H1 (cell line): ENCODE measurements at regions not wholly inside any gene's neighbourhood (a gene's known extent, or its start where the extent isn't known, plus 50 kb on each side); places are given as distances from the start of the nearest gene placed in this dataset.

ENCODE experiments used
- CTCF ChIA-PET: fragments of 300-600 bp; sonication (Branson Sonifier 250); formaldehyde crosslinking; loops from one replicate; lab custom pipeline; 2021; ENCODE audit not compliant: partially characterized antibody; lab: Charles Lee
- POLR2A ChIA-PET: fragments of 300-600 bp; sonication (Branson Sonifier 250); formaldehyde crosslinking; loops from one replicate; lab custom pipeline; 2021; ENCODE audit warnings: inconsistent platforms; ENCODE audit not compliant: partially characterized antibody; lab: Charles Lee
- DNase-seq, 2 experiments: peaks; one replicate each; pipeline versions ENCODE4 v3.0.0 to v3.0.0-alpha.2; 2010 to 2022; ENCODE audit warnings: low spot score in 2 of 2, low read depth in 1 of 2, mixed read lengths in 1 of 2
- FAIRE-seq: peaks from 2 replicates; lab custom pipeline; 2011; peaks lifted over from hg19 to GRCh38; lab: Jason Lieb, UNC
- H2AFZ ChIP-seq: 2 replicates; pipeline ENCODE4 v1.8.1; 2012; ENCODE audit warnings: low read length, inconsistent platforms
- H2AK5ac ChIP-seq: 2 replicates; pipeline ENCODE4 v1.6.1; 2013; ENCODE audit warnings: low read depth, low read length
- H2BK120ac ChIP-seq: replicated peaks from 2 replicates; pipeline ENCODE3; 2013; ENCODE audit warnings: low read depth, low read length, inconsistent platforms
- H2BK12ac ChIP-seq: 2 replicates; pipeline ENCODE4 v1.6.1; 2013; ENCODE audit warnings: low read depth, low read length
- H2BK15ac ChIP-seq: 2 replicates; pipeline ENCODE4 v1.6.1; 2013; ENCODE audit warnings: low read length
- H2BK20ac ChIP-seq: 2 replicates; pipeline ENCODE4 v1.6.1; 2013; ENCODE audit warnings: low read length
- H2BK5ac ChIP-seq: 2 replicates; pipeline ENCODE4 v1.6.1; 2013; ENCODE audit warnings: low read depth, low read length
- H3K14ac ChIP-seq: 2 replicates; pipeline ENCODE4 v1.6.1; 2013; ENCODE audit warnings: inconsistent platforms; ENCODE audit not compliant: insufficient read length
- H3K18ac ChIP-seq: 2 replicates; pipeline ENCODE4 v1.6.1; 2013; ENCODE audit warnings: low read length; ENCODE audit errors: extremely low read depth
- H3K23ac ChIP-seq: 2 replicates; pipeline ENCODE4 v1.6.1; 2013; ENCODE audit warnings: inconsistent platforms; ENCODE audit not compliant: insufficient read length
- H3K23me2 ChIP-seq: 2 replicates; pipeline ENCODE4 v1.6.1; 2013; ENCODE audit warnings: low read depth, low read length
- H3K27ac ChIP-seq: 2 replicates; pipeline ENCODE4 v1.6.1; 2011; ENCODE audit warnings: low read depth, low read length, inconsistent platforms
- H3K27me3 ChIP-seq, 4 experiments: replicated peaks in 1 of 4; 1 replicate in 1 of 4; 2 replicates in 3 of 4; pipeline versions ENCODE4 v1.6.1 to v1.8.1; 2011 to 2013; ENCODE audit warnings: low read length in 3 of 4, mild to moderate bottlenecking in 3 of 4, inconsistent platforms in 2 of 4, mixed read lengths in 2 of 4, moderate library complexity in 1 of 4; ENCODE audit not compliant: control insufficient read depth in 3 of 4, insufficient read depth in 3 of 4; ENCODE audit errors: extremely low read depth in 1 of 4
- H3K36me3 ChIP-seq, 4 experiments: 2 replicates each; pipeline versions ENCODE4 v1.6.1 to v1.8.1; 2011 to 2013; ENCODE audit warnings: mild to moderate bottlenecking in 4 of 4, low read length in 3 of 4, moderate library complexity in 2 of 4, control low read depth in 1 of 4, inconsistent platforms in 1 of 4; ENCODE audit not compliant: insufficient read depth in 4 of 4, control insufficient read depth in 2 of 4
- H3K4ac ChIP-seq: replicated peaks from 2 replicates; pipeline ENCODE3; 2013; ENCODE audit warnings: low read length, low read depth, mixed read lengths, inconsistent platforms; ENCODE audit not compliant: insufficient read length
- H3K4me1 ChIP-seq, 4 experiments: replicated peaks in 1 of 4; 1 replicate in 1 of 4; 2 replicates in 3 of 4; pipeline versions ENCODE4 v1.6.1 to v1.8.1; 2011 to 2013; ENCODE audit warnings: low read length in 3 of 4, inconsistent platforms in 2 of 4, mixed read lengths in 1 of 4; ENCODE audit not compliant: insufficient read depth in 4 of 4, control insufficient read depth in 3 of 4
- H3K4me2 ChIP-seq, 2 experiments: 2 replicates each; pipeline versions ENCODE4 v1.6.1 to v1.8.1; 2011 to 2013; ENCODE audit warnings: low read depth in 2 of 2, low read length in 2 of 2, control low read depth in 1 of 2, inconsistent platforms in 1 of 2, mild to moderate bottlenecking in 1 of 2; ENCODE audit not compliant: insufficient read depth in 1 of 2
- H3K4me3 ChIP-seq, 4 experiments: fragments of 200-600, 300-600 bp in 1 of 4; sonication (generic), shearing (Covaris generic), sonication (Bioruptor Twin) in 1 of 4; 2 replicates each; pipeline versions ENCODE4 v1.5.1 to v1.8.1; 2011 to 2016; ENCODE audit warnings: low read length in 4 of 4, low read depth in 3 of 4, control low read depth in 2 of 4, inconsistent platforms in 2 of 4, mild to moderate bottlenecking in 2 of 4, mixed read lengths in 1 of 4, moderate library complexity in 1 of 4; ENCODE audit not compliant: insufficient read depth in 2 of 4; ENCODE audit errors: extremely low read depth in 1 of 4
- H3K56ac ChIP-seq: replicated peaks from 2 replicates; pipeline ENCODE3; 2013; ENCODE audit warnings: low read depth, mild to moderate bottlenecking, mixed read lengths, low read length, inconsistent platforms; ENCODE audit not compliant: insufficient read length
- H3K79me1 ChIP-seq: 2 replicates; pipeline ENCODE4 v1.6.1; 2013; ENCODE audit warnings: low read depth, low read length, control low read depth
- H3K79me2 ChIP-seq, 2 experiments: 2 replicates each; pipeline versions ENCODE4 v1.6.1 to v1.8.1; 2012 to 2013; ENCODE audit warnings: low read length in 2 of 2, mild to moderate bottlenecking in 2 of 2, inconsistent platforms in 1 of 2; ENCODE audit not compliant: insufficient read depth in 2 of 2, control insufficient read depth in 1 of 2
- H3K9ac ChIP-seq, 4 experiments: replicated peaks in 1 of 4; 1 replicate in 1 of 4; 2 replicates in 3 of 4; pipeline versions ENCODE4 v1.6.1 to v1.8.1; 2011 to 2013; ENCODE audit warnings: low read depth in 3 of 4, low read length in 3 of 4, control low read depth in 2 of 4, mild to moderate bottlenecking in 2 of 4, moderate library complexity in 2 of 4, inconsistent platforms in 1 of 4; ENCODE audit errors: extremely low read depth in 1 of 4
- H3K9me3 ChIP-seq, 2 experiments: 2 replicates each; pipeline versions ENCODE4 v1.6.1 to v1.8.1; 2012 to 2013; ENCODE audit warnings: mild to moderate bottlenecking in 2 of 2, moderate library complexity in 2 of 2, control low read depth in 1 of 2, inconsistent platforms in 1 of 2, low read depth in 1 of 2, low read length in 1 of 2, mixed read lengths in 1 of 2; ENCODE audit not compliant: insufficient read depth in 2 of 2
- H4K20me1 ChIP-seq, 2 experiments: replicated peaks in 1 of 2; 2 replicates each; pipeline versions ENCODE3 to v1.8.1; 2011 to 2013; ENCODE audit warnings: inconsistent platforms in 2 of 2, low read length in 2 of 2, mild to moderate bottlenecking in 1 of 2; ENCODE audit not compliant: insufficient read depth in 2 of 2, control insufficient read depth in 1 of 2
- H4K5ac ChIP-seq: 2 replicates; pipeline ENCODE4 v1.6.1; 2013; ENCODE audit warnings: low read length, low read depth, mixed read lengths, inconsistent platforms; ENCODE audit not compliant: insufficient read length
- H4K8ac ChIP-seq: 2 replicates; pipeline ENCODE4 v1.8.0; 2013; ENCODE audit warnings: mild to moderate bottlenecking, moderate library complexity, low read length, inconsistent platforms; ENCODE audit not compliant: insufficient read depth; ENCODE audit errors: extremely low read depth
- H4K91ac ChIP-seq: replicated peaks from 2 replicates; pipeline ENCODE3; 2013; ENCODE audit warnings: low read length, mixed read lengths, inconsistent platforms; ENCODE audit not compliant: insufficient read length
- CHD1 ChIP-seq: IDR thresholded peaks from 2 replicates; pipeline ENCODE4 v1.6.1; 2012; ENCODE audit warnings: low read depth, low read length, improper control_type of control experiment
- JUND ChIP-seq: IDR thresholded peaks from 2 replicates; pipeline ENCODE4 v1.6.1; 2011; ENCODE audit warnings: mild to moderate bottlenecking, improper control_type of control experiment, low read length
- KDM1A ChIP-seq: fragments of 200-600, 300-600 bp; sonication (generic); IDR thresholded peaks from 2 replicates; pipeline ENCODE4 v1.7.1; 2016; ENCODE audit warnings: mild to moderate bottlenecking, low read length, borderline replicate concordance
- KDM4A ChIP-seq: IDR thresholded peaks from one replicate; pipeline ENCODE4 v1.7.1; 2012; ENCODE audit warnings: low read depth, mild to moderate bottlenecking, moderate library complexity, low read length, inconsistent platforms; ENCODE audit not compliant: severe bottlenecking
- MAFK ChIP-seq: IDR thresholded peaks from 2 replicates; pipeline ENCODE4 v1.6.1; 2012; ENCODE audit warnings: low read depth, mild to moderate bottlenecking, improper control_type of control experiment, low read length
- POLR2AphosphoS5 ChIP-seq: IDR thresholded peaks from 2 replicates; pipeline ENCODE4 v1.6.1; 2011; ENCODE audit warnings: low read depth, low read length
- RAD21 ChIP-seq, 2 experiments: IDR thresholded peaks in 1 of 2; conservative IDR thresholded peaks in 1 of 2; 2 replicates each; pipeline ENCODE4 v1.6.1; 2011; ENCODE audit warnings: low read depth in 2 of 2, low read length in 2 of 2, improper control_type of control experiment in 1 of 2, inconsistent platforms in 1 of 2, mild to moderate bottlenecking in 1 of 2, moderate library complexity in 1 of 2
- RBBP5 ChIP-seq: IDR thresholded peaks from 2 replicates; pipeline ENCODE4 v1.7.1; 2012; ENCODE audit warnings: low read depth, mild to moderate bottlenecking, inconsistent platforms, low read length, moderate library complexity, borderline replicate concordance
- RXRA ChIP-seq: IDR thresholded peaks from 2 replicates; pipeline ENCODE4 v1.6.1; 2011; ENCODE audit warnings: low read depth, mild to moderate bottlenecking, low read length, moderate library complexity; ENCODE audit not compliant: insufficient read depth
- TBP ChIP-seq: IDR thresholded peaks from 2 replicates; pipeline ENCODE4 v1.6.1; 2011; ENCODE audit warnings: low read depth, low read length, improper control_type of control experiment
- WGBS, 2 experiments: shearing (Covaris generic) in 1 of 2; methylation state at CpG; one replicate each; pipeline versions ENCODE4 v1.1.6 to v1.1.7; 2013 to 2015; ENCODE audit warnings: low lambda C conversion rate in 2 of 2, mixed read lengths in 2 of 2, inconsistent platforms in 1 of 2, low coverage in 1 of 2, missing lambda C conversion rate in 1 of 2; ENCODE audit not compliant: insufficient replicate concordance in 2 of 2, insufficient coverage in 1 of 2, insufficient read length in 1 of 2; ENCODE audit errors: extremely low coverage in 1 of 2, missing lambda C conversion rate in 1 of 2; 5-methylcytosine and 5-hydroxymethylcytosine counted together
- TF ChIP-seq, protein P1 (sequence below): IDR thresholded peaks from 2 replicates; pipeline ENCODE4 v1.6.1; 2012; ENCODE audit warnings: low read length, inconsistent platforms
- TF ChIP-seq, protein P2 (sequence below): IDR thresholded peaks from 2 replicates; pipeline ENCODE4 v1.6.1; 2012; ENCODE audit warnings: inconsistent platforms

- Histone ChIP-seq H3K79me1 (no peaks in the 10 kb centered on the region), H3K79me2 (no peaks in the 10 kb centered on the region), H4K8ac (no peak overlapping the region), H2BK15ac (no peak overlapping the region), H2BK12ac (no peak overlapping the region), H3K9me3 (peaks cover 9 to 13% of the 10 kb centered on the region in 2 experiments), H3K4me2 (no peak overlapping the region), H2AK5ac (no peak overlapping the region), H4K5ac (no peak overlapping the region), H4K20me1 (no peaks in the 10 kb centered on the region), H3K18ac (no peak overlapping the region), H4K91ac (no peak overlapping the region), H3K9ac (no peak overlapping the region), H3K23me2 (no peaks in the 10 kb centered on the region), H3K4ac (no peak overlapping the region), H2BK120ac (no peak overlapping the region), H3K56ac (no peak overlapping the region), H3K4me3 (no peak overlapping the region), H2AFZ (no peak overlapping the region), H3K23ac (no peak overlapping the region), H3K4me1 (no peaks in the 10 kb centered on the region), H3K27ac (no peak overlapping the region), H3K27me3 (no peaks in the 10 kb centered on the region; a peak in 1 of 7 replicates), H3K36me3 (no peaks in the 10 kb centered on the region; a peak in 1 of 8 replicates), H2BK5ac (no peak overlapping the region), H2BK20ac (no peak overlapping the region), H3K14ac (no peak overlapping the region)
- CTCF ChIA-PET, result interaction anchor here (0.7 kb wide), 1 partner anchor 29 kb away, joined by 3 read pairs; no protein-coding TSS in a partner anchor
- FAIRE-seq (no peak), DNase-seq (no peak)
- 89% methylated on average over 2 of the region's 2 CpGs; no CpG with 5 or more reads in 1 of the 2 experiments for WGBS, 2 experiments
- POLR2A ChIA-PET, result no interaction called here
- TF ChIP-seq, protein P1, sequence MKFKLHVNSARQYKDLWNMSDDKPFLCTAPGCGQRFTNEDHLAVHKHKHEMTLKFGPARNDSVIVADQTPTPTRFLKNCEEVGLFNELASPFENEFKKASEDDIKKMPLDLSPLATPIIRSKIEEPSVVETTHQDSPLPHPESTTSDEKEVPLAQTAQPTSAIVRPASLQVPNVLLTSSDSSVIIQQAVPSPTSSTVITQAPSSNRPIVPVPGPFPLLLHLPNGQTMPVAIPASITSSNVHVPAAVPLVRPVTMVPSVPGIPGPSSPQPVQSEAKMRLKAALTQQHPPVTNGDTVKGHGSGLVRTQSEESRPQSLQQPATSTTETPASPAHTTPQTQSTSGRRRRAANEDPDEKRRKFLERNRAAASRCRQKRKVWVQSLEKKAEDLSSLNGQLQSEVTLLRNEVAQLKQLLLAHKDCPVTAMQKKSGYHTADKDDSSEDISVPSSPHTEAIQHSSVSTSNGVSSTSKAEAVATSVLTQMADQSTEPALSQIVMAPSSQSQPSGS, result no peak
- TF ChIP-seq KDM1A, result no peak
- no peak for TF ChIP-seq MAFK
- TF ChIP-seq RAD21 (IDR thresholded peaks at IDR 0.05 in 1 of 2, conservative IDR thresholded peaks at IDR 0.05 in 1 of 2; ENCODE audit: low read depth in 2 of 2, low read length in 2 of 2), result no peak
- TF ChIP-seq CHD1, result no peak
- TF ChIP-seq, protein P2, sequence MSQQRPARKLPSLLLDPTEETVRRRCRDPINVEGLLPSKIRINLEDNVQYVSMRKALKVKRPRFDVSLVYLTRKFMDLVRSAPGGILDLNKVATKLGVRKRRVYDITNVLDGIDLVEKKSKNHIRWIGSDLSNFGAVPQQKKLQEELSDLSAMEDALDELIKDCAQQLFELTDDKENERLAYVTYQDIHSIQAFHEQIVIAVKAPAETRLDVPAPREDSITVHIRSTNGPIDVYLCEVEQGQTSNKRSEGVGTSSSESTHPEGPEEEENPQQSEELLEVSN, result no peak
- TF ChIP-seq JUND, result no peak
- TF ChIP-seq KDM4A, result no peak
- TF ChIP-seq POLR2AphosphoS5, result no peak
- no peak for TF ChIP-seq TBP
- TF ChIP-seq RBBP5, result no peak
- no peak for TF ChIP-seq RXRA
Measured at GRCh38 chr13:106888148-106888547, 320.2 kb upstream of the ARGLU1 start.
